ENCODE measurements at regions not wholly inside any gene's neighbourhood (a gene's known extent, or its start where the extent isn't known, plus 50 kb on each side); places are given as distances from the start of the nearest gene placed in this dataset.

GRCh38 chr4:30028826-30029225, 691.3 kb upstream of the PCDH7 start:
- Histone ChIP-seq H3K9me2 (ENCODE audit: insufficient read depth, low read length) (no peaks in the 10 kb centered on the region), H3K27ac (ENCODE audit: low read length) (no peak overlapping the region), H3K36me3 (ENCODE audit: insufficient read depth, low read length) (no peaks in the 10 kb centered on the region), H2AFZ (ENCODE audit: low read depth, low read length) (no peak overlapping the region), H3K4me2 (ENCODE audit: low read length) (no peak overlapping the region), H3K27me3 (ENCODE audit: insufficient read depth, low read depth, low read length) (no peaks in the 10 kb centered on the region), H4K20me1 (ENCODE audit: insufficient read depth) (no peaks in the 10 kb centered on the region), H3F3A (ENCODE audit: insufficient read depth, low read length, poor library complexity, severe bottlenecking) (no peaks in the 10 kb centered on the region), H3K79me2 (replicated peaks; ENCODE audit: insufficient read depth, low read length) (no peaks in the 10 kb centered on the region), H3K9ac (ENCODE audit: low read length) (no peak overlapping the region), H3K9me3 (ENCODE audit: low read length) (no peaks in the 10 kb centered on the region), H3K4me3 (ENCODE audit: low read length) (no peak overlapping the region)
- TF ChIP-seq TAF1 (IDR thresholded peaks at IDR 0.05; ENCODE audit: low read depth) (no peak), MXI1 (conservative IDR thresholded peaks at IDR 0.05; ENCODE audit: poor library complexity, severe bottlenecking) (no peak), RAD21 (conservative IDR thresholded peaks at IDR 0.05) (no peak), REST (IDR thresholded peaks at IDR 0.05; ENCODE audit: borderline replicate concordance) (no peak), POLR2AphosphoS5 (IDR thresholded peaks at IDR 0.05) (no peak), CTCF (IDR thresholded peaks at IDR 0.05; ENCODE audit: poor library complexity, severe bottlenecking) (no peak), EZH2 (IDR thresholded peaks at IDR 0.05; ENCODE audit: borderline replicate concordance, insufficient read depth, low read length, poor library complexity, severe bottlenecking) (no peak), SMC3 (conservative IDR thresholded peaks at IDR 0.05; ENCODE audit: poor library complexity) (no peak)

GRCh38 chr4:30056016-30056766, 664.0 kb upstream of the PCDH7 start:
- Histone ChIP-seq H3K27ac (ENCODE audit: low read length) (no peak overlapping the region), H3K79me2 (replicated peaks; ENCODE audit: insufficient read depth, low read length) (no peaks in the 10 kb centered on the region), H3K36me3 (ENCODE audit: insufficient read depth, low read length) (no peaks in the 10 kb centered on the region), H3K27me3 (ENCODE audit: insufficient read depth, low read depth, low read length) (no peaks in the 10 kb centered on the region), H4K20me1 (ENCODE audit: insufficient read depth) (no peaks in the 10 kb centered on the region), H3K9me2 (ENCODE audit: insufficient read depth, low read length) (no peaks in the 10 kb centered on the region), H3F3A (ENCODE audit: insufficient read depth, low read length, poor library complexity, severe bottlenecking) (no peaks in the 10 kb centered on the region), H3K9me3 (ENCODE audit: low read length) (no peaks in the 10 kb centered on the region), H2AFZ (ENCODE audit: low read depth, low read length) (no peak overlapping the region), H3K4me3 (ENCODE audit: low read length) (no peak overlapping the region), H3K4me2 (ENCODE audit: low read length) (no peak overlapping the region), H3K9ac (ENCODE audit: low read length) (no peak overlapping the region)
- no peak for TF ChIP-seq CTCF (IDR thresholded peaks at IDR 0.05; ENCODE audit: poor library complexity, severe bottlenecking)
- TF ChIP-seq RAD21 (conservative IDR thresholded peaks at IDR 0.05) = no peak
- TF ChIP-seq EZH2 (IDR thresholded peaks at IDR 0.05; ENCODE audit: borderline replicate concordance, insufficient read depth, low read length, poor library complexity, severe bottlenecking) = no peak
- no peak for TF ChIP-seq TAF1 (IDR thresholded peaks at IDR 0.05; ENCODE audit: low read depth)
- no peak for TF ChIP-seq REST (IDR thresholded peaks at IDR 0.05; ENCODE audit: borderline replicate concordance)
- no peak for TF ChIP-seq SMC3 (conservative IDR thresholded peaks at IDR 0.05; ENCODE audit: poor library complexity)
- no peak for TF ChIP-seq MXI1 (conservative IDR thresholded peaks at IDR 0.05; ENCODE audit: poor library complexity, severe bottlenecking)
- TF ChIP-seq POLR2AphosphoS5 (IDR thresholded peaks at IDR 0.05) = no peak
- TF ChIP-seq EP300 (conservative IDR thresholded peaks at IDR 0.05; ENCODE audit: poor library complexity, severe bottlenecking) = no peak

Measured in neural cell (in vitro differentiated cells).